Osteocyte (in vitro differentiated cells): ENCODE measurements at regions not wholly inside any gene's neighbourhood (a gene's known extent, or its start where the extent isn't known, plus 50 kb on each side); places are given as distances from the start of the nearest gene placed in this dataset.

Experiments used
- DNase-seq: peaks from one replicate; pipeline ENCODE4 v3.0.0; 2021; ENCODE audit warnings: mixed read lengths; ENCODE audit not compliant: unreplicated experiment; ENCODE audit errors: extremely low spot score
- H3K27ac Mint-ChIP-seq: one replicate; pipeline ENCODE4 v1.8.0; 2021; ENCODE audit warnings: mild to moderate bottlenecking, mixed read lengths; ENCODE audit not compliant: unreplicated experiment
- H3K27me3 Mint-ChIP-seq: one replicate; pipeline ENCODE4 v1.8.0; 2021; ENCODE audit warnings: mixed read lengths; ENCODE audit not compliant: unreplicated experiment
- H3K36me3 Mint-ChIP-seq: one replicate; pipeline ENCODE4 v1.8.0; 2021; ENCODE audit warnings: mixed read lengths; ENCODE audit not compliant: unreplicated experiment
- H3K4me1 Mint-ChIP-seq: one replicate; pipeline ENCODE4 v1.8.0; 2021; ENCODE audit warnings: mixed read lengths; ENCODE audit not compliant: unreplicated experiment
- H3K4me3 Mint-ChIP-seq: one replicate; pipeline ENCODE4 v1.8.0; 2021; ENCODE audit warnings: mild to moderate bottlenecking, moderate library complexity, mixed read lengths; ENCODE audit not compliant: unreplicated experiment
- H3K9me3 Mint-ChIP-seq: one replicate; pipeline ENCODE4 v1.8.0; 2021; ENCODE audit warnings: mixed read lengths; ENCODE audit not compliant: unreplicated experiment
- TF ChIP-seq, protein P1 (sequence below): fragments of 200-600 bp; sonication (generic); IDR thresholded peaks from 2 replicates; pipeline ENCODE4 v1.5.0; 2021; ENCODE audit warnings: antibody characterized with exemption, mild to moderate bottlenecking, moderate library complexity

DNA sequence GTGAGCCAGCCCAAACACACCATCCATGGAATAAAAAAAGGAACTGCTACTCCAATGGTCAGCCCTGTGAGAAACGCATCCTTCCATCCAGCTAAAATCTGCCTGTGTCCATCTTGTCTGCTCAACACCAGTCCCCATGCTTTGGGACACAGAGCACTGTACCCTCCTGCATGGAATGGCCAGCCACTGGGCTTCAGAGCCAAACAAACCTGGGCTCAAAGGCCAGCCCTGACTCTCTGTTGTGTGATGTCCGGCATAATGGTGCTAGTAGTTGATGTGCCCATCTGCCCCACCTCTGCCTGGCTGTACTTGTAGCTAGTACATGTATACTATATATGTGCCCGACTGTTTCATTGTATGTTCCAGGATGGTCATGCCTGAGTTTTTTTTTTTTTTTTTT lies 77.6 kb upstream of the AMZ2 start:
- H3K27ac Mint-ChIP-seq: no peak overlapping the region
- H3K36me3 Mint-ChIP-seq: no peaks in the 10 kb centered on the region
- no peaks in the 10 kb centered on the region for H3K4me1 Mint-ChIP-seq
- TF ChIP-seq, protein P1, sequence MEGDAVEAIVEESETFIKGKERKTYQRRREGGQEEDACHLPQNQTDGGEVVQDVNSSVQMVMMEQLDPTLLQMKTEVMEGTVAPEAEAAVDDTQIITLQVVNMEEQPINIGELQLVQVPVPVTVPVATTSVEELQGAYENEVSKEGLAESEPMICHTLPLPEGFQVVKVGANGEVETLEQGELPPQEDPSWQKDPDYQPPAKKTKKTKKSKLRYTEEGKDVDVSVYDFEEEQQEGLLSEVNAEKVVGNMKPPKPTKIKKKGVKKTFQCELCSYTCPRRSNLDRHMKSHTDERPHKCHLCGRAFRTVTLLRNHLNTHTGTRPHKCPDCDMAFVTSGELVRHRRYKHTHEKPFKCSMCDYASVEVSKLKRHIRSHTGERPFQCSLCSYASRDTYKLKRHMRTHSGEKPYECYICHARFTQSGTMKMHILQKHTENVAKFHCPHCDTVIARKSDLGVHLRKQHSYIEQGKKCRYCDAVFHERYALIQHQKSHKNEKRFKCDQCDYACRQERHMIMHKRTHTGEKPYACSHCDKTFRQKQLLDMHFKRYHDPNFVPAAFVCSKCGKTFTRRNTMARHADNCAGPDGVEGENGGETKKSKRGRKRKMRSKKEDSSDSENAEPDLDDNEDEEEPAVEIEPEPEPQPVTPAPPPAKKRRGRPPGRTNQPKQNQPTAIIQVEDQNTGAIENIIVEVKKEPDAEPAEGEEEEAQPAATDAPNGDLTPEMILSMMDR: no peak
- H3K9me3 Mint-ChIP-seq: no peaks in the 10 kb centered on the region
- H3K4me3 Mint-ChIP-seq: no peak overlapping the region
- DNase-seq: no peak
- no peaks in the 10 kb centered on the region for H3K27me3 Mint-ChIP-seq

DNA sequence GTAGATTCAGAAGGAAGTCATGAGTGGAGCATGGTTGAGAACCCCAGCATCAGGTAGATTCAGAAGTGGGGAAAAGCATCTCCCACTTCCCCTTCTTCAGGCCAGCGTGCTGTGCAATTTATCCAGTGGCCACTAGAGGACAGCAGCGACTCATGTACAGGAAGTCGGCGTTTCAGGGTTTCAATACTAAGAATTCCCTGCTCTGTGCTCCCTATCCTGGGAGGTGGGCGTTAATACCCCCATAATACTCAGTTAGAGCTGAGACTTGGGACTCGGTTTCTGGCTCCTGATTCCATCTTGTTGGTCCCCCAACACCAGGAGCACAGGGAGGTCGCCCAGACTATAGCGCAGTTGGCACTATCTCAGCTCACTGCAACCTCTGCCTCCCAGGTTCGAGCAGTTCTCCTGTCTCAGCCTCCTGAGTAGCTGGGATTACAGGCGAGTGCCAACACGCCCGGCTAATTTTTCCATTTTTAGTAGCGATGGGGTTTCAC lies 75.3 kb upstream of the AMZ2 start:
- Mint-ChIP-seq H3K9me3 (no peaks in the 10 kb centered on the region), H3K4me1 (no peaks in the 10 kb centered on the region), H3K4me3 (no peak overlapping the region), H3K27ac (no peak overlapping the region), H3K36me3 (no peaks in the 10 kb centered on the region), H3K27me3 (no peaks in the 10 kb centered on the region)
- TF ChIP-seq, protein P1: peak; percentile 91
- peak; percentile 87 for DNase-seq

DNA sequence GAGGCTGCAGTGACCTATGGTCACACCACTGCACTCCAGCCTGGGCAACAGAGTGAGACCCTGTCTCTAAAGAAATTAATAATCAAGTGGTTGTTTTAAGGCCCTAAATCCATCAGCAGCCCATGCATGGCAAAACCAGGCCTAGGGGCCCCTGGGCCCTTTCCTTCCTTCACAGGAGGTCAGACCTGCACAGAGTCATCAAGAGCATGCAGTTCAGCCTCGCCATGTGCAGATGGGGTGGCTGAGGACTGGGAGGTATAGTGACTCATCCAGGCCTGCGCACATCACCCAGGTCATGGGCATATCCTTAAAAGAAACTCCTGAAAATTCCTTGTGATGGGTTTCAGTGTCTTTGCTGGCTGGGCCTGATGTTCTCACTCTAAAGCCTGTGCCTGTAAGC lies 72.4 kb upstream of the AMZ2 start:
- no peaks in the 10 kb centered on the region for H3K27me3 Mint-ChIP-seq
- H3K4me3 Mint-ChIP-seq: no peak overlapping the region
- TF ChIP-seq, protein P1: no peak
- H3K36me3 Mint-ChIP-seq: no peaks in the 10 kb centered on the region
- no peaks in the 10 kb centered on the region for H3K9me3 Mint-ChIP-seq
- peak; percentile 72 for DNase-seq
- H3K4me1 Mint-ChIP-seq: no peaks in the 10 kb centered on the region
- H3K27ac Mint-ChIP-seq: no peak overlapping the region

DNA sequence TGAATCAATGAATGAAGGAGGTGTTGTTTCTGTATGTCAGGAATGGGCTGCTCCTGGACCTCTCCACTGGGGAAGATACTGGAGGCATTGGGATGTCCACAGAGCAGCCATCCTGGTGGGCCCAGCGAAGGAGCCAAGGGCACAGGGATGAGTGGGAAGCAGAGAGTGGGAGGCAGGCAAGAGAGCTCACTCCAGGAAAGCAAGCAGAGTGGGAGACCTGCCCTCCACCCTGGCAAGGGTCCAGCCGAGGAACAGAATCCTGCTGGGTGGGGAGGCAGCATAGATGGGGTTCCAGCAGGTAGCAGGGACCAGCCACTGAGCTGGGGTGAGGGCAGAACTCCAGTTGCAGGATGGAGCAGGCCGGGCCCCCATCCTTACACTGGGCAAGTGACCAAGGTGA lies 71.9 kb upstream of the AMZ2 start:
- Mint-ChIP-seq H3K27me3 (no peaks in the 10 kb centered on the region), H3K36me3 (no peaks in the 10 kb centered on the region), H3K4me1 (no peaks in the 10 kb centered on the region), H3K9me3 (no peaks in the 10 kb centered on the region), H3K4me3 (no peak overlapping the region), H3K27ac (no peak overlapping the region)
- TF ChIP-seq, protein P1: no peak
- DNase-seq: peak; percentile 82

DNA sequence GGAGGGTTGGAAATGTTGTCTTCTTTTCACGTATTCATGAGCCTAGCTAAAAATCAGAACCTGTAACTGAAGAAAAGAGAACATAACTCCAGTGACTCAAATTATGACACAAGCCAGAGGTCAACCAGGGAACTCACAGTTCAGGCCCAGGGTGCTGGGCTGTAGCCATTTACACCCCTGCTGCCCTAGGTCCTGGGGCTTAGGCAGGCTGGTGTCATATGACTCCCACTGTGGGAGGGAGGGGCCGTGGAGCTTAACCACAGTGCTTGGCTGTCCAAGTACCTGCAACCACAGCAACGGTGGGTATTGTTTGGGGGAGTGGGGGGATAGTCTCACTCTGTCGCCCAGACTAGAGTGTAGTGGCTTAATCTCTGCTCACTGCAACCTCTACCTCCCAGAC lies 71.1 kb upstream of the AMZ2 start:
- Mint-ChIP-seq H3K4me1 (no peaks in the 10 kb centered on the region), H3K9me3 (no peaks in the 10 kb centered on the region), H3K4me3 (no peak overlapping the region), H3K27me3 (no peaks in the 10 kb centered on the region), H3K36me3 (no peaks in the 10 kb centered on the region), H3K27ac (no peak overlapping the region)
- DNase-seq: no peak
- TF ChIP-seq, protein P1: no peak
